Left lobe of liver (tissue), 2 donors: ENCODE measurements at regions not wholly inside any gene's neighbourhood (a gene's known extent, or its start where the extent isn't known, plus 50 kb on each side); places are given as distances from the start of the nearest gene placed in this dataset.

Source experiments
- ATAC-seq: fragments of 200-7000 bp; cut with Tn5 transposase; one replicate; pipeline ENCODE4 v1.9.1; 2020; ENCODE audit warnings: mild to moderate bottlenecking, moderate library complexity
- DNase-seq: peaks from one replicate; pipeline ENCODE4 v3.0.0-alpha.2; 2020; ENCODE audit warnings: low spot score
- donor health status: DM: no; HTN: no; CAD: no; lungs with moderate emphysema.
- donor health status: DM: no; HTN: yes; CAD: no.

DNA sequence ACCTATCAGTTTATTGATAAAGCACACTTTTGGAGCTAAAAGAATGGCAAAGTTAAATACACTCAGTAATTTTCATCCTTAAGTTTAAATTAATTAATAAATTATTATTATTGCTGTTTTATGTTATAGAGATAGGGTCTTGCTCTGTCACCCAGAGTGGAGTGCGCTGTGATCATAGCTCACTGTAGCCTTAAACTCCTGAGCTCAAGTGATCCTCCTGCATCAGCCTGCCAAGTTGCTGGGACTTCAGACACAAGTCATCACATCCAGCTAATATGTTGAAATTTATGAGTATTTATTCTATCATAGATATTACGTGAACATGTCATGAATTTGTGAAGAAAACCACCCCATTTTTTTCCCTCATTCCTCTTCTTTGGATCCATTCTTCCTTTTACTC is 64.2 kb downstream of the GJA1 start:
- ATAC-seq: no peak
- no peak for DNase-seq

DNA sequence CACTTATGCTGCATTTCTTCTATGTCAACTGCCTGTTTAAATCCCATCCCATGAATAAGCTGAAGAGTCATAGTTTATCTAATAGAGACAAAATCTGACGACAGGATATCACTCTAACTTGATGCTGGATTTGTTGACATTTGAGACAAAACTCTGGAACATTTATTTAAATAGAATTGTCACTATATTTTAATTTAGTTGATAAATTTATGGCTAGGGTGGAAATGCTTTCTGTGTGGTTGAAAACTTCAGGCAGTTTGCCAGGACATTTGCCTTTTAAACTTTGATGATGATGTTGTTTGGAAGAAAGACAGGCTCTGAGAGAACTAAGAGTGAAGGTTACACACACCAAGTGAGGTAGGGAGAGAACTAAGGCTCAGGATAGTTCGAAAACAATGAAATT is 68.1 kb downstream of the GJA1 start:
- DNase-seq (no peak), ATAC-seq (no peak)

DNA sequence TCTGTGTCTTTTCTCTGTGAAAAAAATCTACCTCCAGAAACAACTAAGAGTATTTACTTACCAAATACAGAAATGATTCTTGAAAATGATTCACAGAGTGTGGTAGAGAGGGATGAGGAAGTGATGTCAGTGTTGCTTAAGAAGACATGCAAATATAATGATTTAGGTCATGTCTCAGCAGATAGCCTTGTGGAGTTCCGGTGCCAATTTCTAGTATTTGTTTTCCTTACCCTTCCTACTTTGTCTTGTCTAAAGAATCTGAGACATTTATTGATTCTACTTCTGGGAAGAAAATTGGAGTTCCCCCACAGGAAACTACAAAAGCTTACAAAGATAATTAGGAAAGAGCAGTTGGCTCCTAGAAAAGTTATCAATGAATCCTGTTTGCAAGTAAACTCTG is 68.8 kb downstream of the GJA1 start:
- ATAC-seq (no peak), DNase-seq (no peak)

DNA sequence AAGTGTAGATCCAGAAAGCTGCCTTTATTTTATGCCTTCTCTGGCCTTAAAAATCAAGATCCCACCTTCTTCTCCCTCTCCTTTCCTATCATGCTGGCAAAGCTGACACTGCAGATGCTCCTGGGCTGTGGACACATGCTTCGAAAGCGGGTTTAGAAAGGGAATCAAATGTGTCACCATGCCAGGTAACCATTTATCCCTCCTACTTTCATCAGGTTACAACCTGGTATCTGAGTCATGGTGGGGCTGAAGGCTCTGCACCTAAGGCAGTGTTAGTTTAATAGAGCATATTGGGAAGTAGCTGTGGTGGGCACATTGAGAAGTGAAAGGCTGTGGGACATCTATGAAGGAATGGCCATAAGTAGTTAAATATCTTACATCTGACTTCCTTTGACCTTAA is 69.8 kb downstream of the GJA1 start:
- no peak for DNase-seq

DNA sequence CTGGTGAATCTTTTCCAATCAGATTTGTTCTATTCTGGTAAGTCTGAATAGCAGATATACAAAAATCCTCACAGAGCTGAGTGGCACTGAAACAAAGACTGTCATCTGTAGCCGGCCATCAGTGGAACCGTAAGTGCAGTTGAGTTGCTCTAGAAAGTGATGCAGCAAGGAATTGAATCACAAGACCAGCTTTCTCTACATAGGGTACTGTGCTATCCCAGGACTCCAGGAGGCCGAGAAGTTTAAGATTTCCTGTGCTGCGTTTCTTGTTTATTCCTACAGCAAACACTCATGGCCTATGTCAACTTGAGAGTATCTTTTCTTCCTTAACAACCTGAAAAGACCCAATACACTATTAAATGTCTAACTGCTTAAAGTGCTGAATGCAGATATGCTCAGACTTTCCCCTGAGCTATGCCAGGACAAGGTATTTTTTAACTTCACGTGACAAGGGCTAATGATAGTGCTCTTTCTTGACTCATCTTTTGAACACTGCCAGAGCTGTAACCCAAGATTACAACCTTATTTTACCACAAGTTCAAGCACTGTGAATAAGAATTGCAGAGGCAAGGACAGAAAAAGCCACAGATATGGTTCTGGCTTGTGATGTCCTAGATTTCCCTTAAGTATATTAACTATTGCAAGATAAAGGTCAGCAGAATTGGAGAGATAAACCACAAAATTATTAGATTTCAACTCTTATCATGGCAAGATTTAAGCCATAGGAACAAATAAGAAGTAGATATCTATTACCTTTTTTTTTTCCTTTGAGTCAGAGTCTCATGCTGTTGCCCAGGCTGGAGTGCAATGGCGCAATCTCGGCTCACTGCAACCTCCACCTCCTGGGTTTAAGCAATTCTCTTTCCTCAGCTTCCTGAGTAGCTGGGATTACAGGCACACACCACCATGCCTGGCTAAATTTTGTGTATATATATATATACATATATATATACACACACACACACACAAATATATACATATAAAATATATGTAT is 71.6 kb downstream of the GJA1 start:
- ATAC-seq (no peak), DNase-seq (no peak)

More for the DNA sequence above, 69.8 kb downstream of the GJA1 start:
- ATAC-seq: no peak

DNA sequence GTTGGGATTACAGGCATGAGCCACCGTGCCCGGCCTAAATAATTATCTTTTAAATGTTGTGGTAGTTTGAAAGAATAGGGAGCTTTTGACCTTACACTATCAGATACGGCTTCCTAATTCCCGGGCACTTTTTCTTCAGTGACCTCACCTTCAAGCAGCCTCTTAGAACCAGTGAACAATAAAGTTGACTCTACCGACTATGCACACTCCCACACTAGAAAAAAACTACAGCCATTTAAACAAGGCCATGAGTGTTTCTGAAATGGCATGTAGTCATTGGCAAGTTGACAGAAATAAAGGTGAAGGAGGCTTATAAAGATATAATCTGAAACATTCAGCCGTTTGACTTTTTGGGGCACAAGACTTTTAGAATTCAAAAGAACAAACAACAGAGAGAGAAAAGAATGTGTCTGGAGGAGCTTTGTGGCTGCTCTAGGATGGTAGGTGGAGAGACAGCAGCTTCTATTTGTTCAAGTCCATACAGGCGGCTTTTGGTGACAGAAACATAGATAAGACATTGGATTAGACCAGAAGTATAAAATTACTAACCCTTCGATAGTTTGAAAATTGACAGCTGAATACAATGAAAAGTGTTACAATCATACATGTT is 75.2 kb downstream of the GJA1 start:
- DNase-seq (no peak), ATAC-seq (no peak)

DNA sequence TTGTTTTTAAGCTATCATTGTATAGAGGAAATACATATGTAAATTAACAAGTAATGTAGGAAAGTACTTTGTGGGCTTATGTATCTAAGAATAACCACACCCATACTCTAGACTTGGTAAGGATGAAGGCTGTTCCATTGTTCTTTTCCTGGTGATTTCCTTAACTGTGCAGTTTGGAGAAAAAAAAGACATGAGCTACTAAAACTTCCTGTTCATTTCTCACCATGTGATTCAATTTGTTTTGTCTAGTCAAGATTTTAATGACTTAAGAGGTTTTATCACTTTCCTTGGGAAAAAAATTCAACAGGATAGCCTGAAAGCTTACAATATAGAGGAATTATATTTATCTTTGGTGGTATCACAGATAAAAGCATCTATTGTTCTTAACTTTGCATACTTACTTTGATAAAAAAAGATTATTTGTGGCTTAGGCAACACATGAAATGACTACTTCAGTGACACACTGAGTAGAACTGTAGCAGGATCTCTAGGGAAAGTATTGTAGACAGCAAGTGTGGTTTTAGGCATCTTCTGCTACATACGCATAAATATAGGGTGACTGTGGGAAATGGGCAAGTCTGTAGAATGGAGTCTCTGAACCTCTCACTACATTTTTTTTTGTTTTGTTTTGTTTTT is 80.3 kb downstream of the GJA1 start:
- ATAC-seq (no peak), DNase-seq (no peak)

DNA sequence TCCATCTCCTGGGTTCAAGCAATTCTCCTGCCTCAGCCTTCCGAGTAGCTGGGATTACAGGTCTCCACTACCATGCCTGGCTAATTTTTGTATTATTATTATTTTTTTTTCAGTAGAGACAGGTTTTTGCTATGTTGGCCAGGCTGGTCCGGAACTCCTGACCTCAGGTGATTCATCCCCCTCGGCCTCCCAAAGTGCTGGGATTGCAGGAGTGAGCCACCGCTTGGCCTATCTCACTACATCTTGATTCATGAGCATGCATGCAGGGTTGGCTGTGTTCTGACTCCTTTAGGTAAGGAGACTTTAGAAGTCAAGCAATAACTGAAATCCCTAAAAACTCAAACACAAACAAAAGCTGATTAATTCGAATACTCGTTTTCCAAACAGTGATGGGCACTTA is 80.9 kb downstream of the GJA1 start:
- DNase-seq (no peak), ATAC-seq (no peak)

DNA sequence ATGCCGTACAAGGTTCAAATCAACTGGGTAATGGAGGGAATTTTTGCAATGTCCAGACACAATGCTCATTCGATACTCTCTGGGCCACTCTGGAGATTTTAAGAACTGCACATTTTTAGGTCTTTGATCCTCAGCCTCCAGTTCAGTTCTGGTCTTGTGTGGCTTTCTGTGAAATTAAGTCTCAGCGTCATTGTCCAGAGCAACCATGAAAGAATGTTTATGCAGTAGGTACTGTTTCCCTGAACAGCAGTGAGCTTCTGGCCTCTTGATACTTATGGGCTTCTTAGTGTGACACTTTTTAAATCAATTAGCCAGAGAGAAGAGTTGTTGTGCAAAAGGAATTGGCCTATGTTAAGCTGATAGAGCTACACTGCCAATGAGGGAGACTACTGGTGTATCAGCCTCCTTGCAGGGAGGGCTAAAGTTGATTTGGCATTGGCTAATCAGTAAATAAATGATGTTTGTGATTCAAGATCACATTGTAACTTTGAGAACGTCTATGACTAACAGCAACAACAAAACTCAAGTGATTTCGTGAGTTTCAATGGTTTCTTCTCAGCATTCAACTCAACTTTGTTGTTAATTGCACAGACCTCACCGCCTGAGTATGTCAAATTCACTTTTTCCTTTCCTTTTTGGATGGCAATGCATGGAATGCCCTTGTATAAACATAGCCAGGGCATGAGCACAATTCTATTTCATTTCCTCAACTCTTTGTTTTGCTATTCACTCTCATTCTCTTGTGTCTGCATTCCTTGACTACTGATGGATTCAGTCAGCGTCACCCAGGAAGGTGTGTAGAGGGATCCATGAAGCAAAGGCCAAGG is 85.1 kb downstream of the GJA1 start:
- DNase-seq (no peak), ATAC-seq (no peak)

DNA sequence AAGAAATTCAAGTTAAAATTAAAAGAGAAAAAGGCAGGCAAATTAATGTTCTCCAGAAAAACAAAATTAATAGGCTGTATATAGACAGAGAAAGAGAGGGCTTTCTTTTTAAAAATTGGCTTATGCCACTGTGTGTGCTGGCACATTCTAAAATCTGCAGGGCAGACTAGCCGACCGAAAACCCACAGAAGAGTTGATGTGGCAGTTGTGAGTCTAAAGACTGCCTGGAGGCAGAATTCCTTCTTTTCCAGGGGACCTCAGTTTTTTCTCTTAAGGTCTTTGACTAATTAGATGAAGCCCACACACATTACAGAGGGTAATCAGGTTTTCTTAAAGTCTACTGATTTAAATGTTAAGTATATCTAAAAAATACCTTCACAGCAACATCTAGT is 85.7 kb downstream of the GJA1 start:
- DNase-seq (no peak), ATAC-seq (no peak)

DNA sequence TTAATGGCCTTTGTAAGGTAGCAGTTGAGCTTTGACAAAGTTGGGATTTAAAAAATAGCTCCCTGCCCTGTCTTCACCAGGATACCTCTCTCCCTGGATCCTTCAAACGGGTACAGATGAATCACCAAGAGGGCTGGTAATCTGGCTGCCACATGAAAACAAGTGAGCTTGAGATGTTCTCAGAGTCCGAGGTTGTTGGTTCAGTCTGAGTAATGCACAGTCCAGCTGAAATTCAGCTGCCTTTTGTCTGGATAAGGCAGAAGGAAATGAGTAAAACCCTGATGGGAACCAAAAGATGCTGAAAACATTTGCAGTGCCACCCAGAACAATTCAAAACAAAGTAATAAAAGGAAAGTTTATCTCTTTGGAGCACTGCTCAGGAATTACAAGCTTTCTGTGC is 86.8 kb downstream of the GJA1 start:
- no peak for ATAC-seq
- DNase-seq: no peak

DNA sequence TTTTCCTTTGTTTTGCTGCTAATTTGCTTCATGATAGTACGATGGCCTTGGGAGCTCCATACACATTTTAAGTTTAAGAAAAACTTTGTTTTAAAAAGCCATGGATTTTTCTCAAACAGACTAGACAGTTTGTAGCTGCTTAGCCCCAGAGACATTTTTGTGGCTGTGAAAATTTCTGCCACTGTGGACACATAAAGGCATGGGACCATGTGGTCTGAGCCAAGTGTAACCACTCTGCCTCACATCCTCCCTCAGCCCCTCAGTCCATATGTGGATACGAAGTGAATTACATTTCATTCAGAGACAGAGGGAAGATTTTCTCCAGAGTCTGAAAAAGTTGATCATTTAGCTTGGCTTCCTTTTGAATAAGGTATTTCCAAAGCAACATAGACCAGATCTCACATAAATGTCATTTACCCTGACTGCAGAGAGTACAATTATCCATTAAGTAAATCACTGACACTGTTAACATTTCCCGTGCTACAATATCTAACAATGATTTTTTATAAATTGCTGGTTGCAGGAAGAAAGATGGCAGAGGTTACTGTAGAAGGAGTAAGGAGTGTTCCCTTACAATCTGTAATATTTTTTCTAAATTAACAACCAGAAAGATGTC is 87.4 kb downstream of the GJA1 start:
- no peak for ATAC-seq
- DNase-seq: no peak

DNA sequence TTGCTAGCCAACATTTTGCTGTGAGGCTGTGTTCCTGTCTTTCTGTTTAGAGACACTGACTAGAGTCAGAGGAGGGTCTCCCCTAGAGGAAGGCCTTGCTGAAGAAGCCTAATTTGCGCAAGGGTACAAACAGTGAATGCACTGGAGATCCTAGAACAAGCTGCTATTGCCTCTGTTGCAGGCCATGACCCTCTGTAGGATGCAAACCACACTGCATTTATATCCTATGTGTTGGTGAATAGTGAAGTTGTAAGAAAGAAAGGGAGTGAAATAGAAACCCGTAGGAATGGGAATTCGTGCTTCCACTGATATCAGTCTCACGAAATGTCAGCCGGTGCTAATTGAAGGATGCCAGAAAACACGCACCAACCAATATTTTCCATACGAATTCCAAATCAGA is 88.2 kb downstream of the GJA1 start:
- DNase-seq: no peak
- ATAC-seq: no peak

DNA sequence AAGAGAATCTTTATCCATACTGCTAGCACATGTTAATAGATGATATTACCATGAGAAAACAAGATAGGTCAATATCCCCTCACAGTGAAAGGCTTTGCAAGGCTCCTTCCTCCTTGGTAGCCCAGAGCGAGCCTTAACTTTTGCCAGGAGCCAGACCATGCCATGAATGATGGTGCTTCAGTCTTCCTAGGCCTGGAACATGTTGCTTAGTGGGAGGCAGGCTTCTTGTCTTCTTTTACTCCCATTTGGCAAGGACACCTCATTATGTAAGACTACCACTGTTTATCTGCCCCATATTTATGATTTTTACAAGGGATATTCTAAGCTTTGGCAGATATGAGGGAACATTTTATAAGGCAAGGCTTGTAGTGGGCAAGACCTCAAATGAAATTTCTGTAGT is 90.8 kb downstream of the GJA1 start:
- DNase-seq (no peak), ATAC-seq (no peak)

DNA sequence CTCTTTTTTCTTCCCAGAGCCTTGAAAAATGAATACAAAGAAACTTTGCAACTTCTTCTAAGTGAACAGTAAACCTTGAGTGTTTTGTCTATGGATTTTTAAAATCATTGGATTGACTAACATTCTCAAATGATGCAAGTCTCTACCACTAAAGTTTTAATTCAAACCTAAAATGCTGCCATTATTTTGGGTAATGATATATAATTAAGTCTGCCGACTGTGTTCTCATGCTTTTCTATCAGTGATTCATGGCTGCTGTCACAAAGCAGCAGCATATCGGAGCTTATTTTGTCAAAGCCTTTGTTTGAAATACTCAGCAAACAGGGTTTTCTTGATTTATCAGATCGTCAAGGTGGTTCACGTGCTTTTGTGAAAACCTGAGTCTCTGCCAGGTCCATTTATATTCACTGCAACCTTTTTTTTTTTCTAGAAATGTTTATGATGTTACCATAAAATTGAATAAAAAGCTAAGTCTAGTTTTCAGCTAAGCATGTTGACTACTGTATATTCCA is 96.3 kb downstream of the GJA1 start:
- DNase-seq: no peak
- no peak for ATAC-seq

DNA sequence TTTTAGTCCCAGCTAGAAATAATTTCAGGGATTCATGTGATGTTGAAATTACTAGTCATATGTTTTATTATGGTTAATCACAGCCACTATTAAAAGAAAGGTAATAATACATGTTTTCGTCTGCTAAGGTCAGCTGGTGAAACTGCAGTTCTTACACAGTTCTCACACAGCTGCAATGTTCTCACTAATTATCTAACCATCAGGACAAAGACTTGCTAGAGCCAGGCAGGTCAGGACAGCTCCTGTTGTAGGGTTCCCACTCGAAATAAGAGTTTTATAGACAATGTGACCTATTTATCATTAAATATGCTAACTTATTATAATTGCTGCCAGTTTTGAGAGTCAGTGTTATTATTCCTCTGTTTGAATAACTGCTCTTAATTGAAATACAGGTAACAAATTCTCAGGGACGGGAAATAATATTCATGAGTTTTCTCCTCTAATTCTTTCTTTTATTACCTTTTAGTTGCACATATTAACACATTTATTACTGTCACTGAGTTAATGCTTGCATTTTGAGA is 97.9 kb downstream of the GJA1 start:
- no peak for ATAC-seq
- DNase-seq: no peak

DNA sequence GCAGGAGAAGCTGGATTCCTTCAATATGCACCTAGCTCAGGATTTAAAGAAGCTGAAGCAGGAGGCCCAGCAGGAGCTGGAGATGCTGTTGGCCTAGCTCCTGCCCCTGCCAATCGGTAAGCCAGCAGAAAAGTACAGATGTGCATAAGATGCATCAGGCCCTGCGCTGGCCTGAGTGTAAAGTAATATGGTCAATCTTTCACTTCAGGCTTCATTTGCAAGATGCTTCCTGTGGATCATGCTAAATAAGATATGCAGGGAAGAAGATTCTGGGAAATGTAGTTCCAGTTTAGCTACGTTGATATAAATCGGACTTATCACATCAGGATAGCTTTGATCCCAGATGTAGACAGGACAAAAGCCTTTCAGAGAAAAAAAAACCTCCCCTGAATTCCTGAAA is 100.3 kb downstream of the GJA1 start:
- DNase-seq (no peak), ATAC-seq (no peak)

DNA sequence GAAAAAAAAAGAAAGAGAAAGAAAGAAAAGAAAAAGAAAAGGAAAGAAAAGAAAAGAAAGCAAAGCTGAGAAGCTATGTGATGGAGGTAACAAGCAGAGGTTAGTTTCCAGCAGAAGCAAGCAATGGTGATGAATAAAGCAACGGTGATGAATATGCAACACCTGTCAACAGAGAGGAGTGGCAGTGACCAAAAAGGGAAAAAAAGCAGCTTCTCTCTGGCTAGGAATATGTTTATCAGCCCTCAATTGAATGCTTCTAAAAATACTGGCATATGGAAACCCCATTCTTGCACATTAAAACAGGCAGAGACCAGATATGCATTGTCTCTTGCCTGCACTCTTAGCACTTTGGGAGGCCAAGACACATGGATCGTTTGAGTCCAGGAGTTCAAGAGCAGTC is 100.9 kb downstream of the GJA1 start:
- ATAC-seq: no peak
- no peak for DNase-seq

DNA sequence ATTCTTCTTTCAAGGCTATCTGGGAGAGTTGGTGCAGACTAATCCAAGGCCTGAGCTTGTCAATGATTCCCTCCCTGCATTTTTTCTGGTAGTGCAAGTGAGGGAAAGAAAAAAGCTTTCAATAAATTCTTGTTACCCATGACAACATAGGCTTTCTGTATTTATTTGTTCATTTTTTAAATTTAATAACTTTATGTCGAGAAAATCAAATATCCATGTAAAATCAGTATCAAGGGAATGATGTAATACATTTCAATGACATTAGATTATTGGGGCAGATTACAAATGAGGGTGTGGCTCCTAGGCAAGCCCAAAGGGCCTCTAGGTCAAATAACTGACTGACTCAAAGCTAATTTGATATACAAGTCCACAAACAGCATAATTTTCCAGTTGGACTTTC is 104.0 kb downstream of the GJA1 start:
- DNase-seq (no peak), ATAC-seq (no peak)

DNA sequence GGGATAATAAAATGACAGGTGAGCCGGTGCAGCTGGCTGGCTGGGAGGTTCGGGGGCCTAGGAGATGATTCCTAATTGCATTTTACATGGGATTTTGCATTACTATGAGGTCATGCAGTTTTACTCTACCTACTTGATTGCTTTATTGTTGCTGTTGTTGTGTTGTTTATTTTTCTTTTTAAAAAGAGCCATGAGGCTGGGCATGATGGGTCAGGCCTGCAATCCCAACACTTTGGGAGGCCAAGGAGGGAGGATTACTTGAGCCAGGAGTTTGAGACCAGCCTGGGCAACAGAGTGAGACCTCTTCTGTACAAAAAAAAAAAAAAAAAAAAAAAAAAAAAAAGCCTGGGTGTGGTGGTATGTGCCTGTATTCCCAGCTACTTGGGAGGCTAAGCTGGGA is 104.8 kb downstream of the GJA1 start:
- DNase-seq (no peak), ATAC-seq (no peak)
